ENCODE measurements at regions not wholly inside any gene's neighbourhood (a gene's known extent, or its start where the extent isn't known, plus 50 kb on each side); places are given as distances from the start of the nearest gene placed in this dataset.

- no peak for DNase-seq
These were observed 239.0 kb downstream of the ASCL1 start for GRCh38 chr12:103196467-103196866.

DNA sequence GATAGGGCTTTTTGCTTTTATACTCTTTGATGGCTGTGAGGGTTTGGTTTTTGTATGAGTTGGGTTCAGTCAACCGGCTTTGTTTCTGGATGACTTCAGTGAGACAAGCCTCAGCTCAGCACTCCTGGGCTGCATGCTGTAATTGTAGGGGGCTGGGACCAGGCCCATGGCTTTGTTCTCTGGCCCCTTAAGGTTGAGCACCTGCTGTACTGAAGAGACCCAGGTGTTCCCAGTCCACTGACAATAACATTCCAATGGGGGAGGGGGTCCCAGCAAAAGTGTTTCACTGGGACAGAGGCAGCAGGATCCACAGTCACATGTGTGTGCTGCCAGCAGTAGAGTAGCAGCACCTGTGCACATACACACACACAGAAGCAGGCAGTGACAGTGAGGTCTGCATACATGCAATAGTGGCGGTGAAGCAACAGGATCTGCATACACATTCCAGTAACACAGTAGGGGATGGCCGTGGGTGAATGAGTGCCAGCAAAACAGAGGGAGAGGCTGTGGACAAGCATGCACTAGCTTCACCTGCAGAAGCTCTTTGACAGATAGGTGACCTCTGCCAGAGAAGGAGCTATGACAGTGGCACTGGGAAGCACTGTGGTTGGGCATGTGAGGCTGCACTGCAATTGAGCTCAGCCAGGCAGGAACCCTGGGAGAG, 240.4 kb downstream of the ASCL1 start:
- no peak for DNase-seq

DNA sequence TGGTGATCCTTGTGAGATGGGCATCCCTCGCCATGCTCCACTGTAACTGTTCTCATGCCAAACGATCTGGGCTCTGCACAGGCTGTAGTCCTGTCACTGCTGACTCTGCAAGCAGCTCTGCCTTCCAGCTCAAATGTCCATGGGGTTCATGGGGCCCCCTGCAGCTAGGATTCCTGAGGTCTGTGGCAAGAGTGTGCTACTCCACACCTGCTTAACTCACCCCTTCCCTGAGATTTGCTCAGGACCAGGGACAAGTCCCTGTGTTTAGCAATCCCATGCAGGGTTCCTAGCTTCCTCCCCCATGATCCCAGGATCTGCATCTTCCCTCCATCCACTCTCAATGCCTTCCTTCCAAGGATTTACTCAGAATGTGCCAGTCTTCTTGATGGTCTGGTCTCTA, 241.0 kb downstream of the ASCL1 start:
- DNase-seq, result no peak

DNA sequence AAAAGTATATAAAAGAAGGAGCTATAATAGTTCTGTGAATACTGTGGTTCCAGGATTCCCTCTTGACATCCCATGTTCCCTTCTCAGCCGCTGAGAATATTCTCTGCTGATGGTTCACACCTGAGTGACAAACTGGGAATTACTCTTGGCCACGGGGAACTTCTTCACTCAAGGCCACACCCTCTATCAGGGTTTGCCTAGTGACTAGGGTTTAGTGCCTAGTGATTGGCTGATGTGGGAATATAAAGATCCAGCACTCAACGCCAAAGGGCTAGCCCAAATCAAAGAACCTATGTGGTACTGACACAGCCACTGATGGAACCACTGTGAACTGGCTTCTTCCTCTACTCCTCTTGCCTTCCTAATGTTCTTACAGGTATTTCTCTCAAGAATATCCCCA, 248.4 kb downstream of the ASCL1 start:
- no peak for DNase-seq

- DNase-seq, result no peak
These were observed 250.5 kb downstream of the ASCL1 start for GRCh38 chr12:103207936-103208335.

- DNase-seq, result no peak
These were observed 254.6 kb downstream of the C12orf42 start for GRCh38 chr12:103241184-103241583.

GRCh38 chr12:103244596-103244995, 251.2 kb downstream of the C12orf42 start:
- no peak for DNase-seq

DNA sequence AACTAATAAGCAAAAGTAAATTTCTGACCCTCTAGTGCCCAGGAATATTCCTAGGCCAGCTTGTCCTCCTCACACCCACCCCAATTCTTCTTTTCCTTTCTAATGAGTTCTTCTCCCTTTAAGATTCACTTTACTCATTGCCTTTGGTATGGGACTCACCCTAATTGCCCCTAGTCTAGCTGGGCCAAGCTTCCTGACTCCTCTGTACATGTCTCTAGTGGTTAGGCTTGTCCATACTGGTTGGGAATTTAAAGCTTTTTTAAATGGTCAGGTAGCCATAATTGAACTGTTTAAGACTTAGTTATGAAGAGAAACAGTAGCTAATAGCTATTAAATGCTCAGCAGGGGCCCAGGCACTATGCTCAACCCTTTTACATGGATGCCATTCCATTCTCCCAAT, 248.2 kb downstream of the C12orf42 start:
- no peak for DNase-seq

GRCh38 chr12:103249607-103250006, 246.2 kb downstream of the C12orf42 start:
- no peak for DNase-seq

DNA sequence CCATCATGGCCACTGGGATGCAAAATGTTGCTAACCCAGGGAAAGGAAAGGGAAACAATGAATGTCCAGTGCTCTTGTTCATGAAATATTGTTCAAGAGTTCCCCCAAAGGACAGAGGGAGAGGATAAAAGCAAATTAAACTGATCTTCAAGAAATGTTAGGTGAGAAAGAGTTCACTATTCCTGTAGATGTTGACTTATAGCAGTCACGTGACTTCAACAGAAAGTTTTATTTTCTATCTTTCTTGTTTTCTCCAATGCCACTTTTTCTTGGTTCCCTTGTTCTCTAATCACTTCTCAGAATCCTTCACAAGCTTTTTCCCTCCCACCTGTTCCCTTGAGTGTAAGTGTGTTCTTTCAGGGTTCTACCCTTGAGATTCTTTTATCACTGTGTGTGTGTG, 245.3 kb downstream of the C12orf42 start:
- DNase-seq, result no peak
